Ectodermal cell (in vitro differentiated cells): ENCODE measurements at regions not wholly inside any gene's neighbourhood (a gene's known extent, or its start where the extent isn't known, plus 50 kb on each side); places are given as distances from the start of the nearest gene placed in this dataset.

Experiments used
- H3K27ac ChIP-seq: 2 replicates; pipeline ENCODE4 v1.7.0; 2013; ENCODE audit warnings: mild to moderate bottlenecking, low read depth, low read length; ENCODE audit not compliant: insufficient read depth, poor library complexity, severe bottlenecking
- H3K27me3 ChIP-seq: 2 replicates; pipeline ENCODE4 v1.7.0; 2013; ENCODE audit warnings: mild to moderate bottlenecking, low read length; ENCODE audit not compliant: insufficient read depth, control insufficient read depth, poor library complexity, severe bottlenecking
- H3K36me3 ChIP-seq: one replicate; pipeline ENCODE4 v1.7.0; 2013; ENCODE audit warnings: low read length; ENCODE audit not compliant: control insufficient read depth, insufficient read depth
- H3K4me1 ChIP-seq: one replicate; pipeline ENCODE4 v1.7.0; 2013; ENCODE audit warnings: low read length; ENCODE audit not compliant: control insufficient read depth, insufficient read depth
- H3K4me3 ChIP-seq: 2 replicates; pipeline ENCODE4 v1.7.0; 2013; ENCODE audit warnings: low read depth, low read length, control low read depth; ENCODE audit not compliant: insufficient read depth
- H3K9me3 ChIP-seq: 2 replicates; pipeline ENCODE4 v1.7.0; 2013; ENCODE audit warnings: mild to moderate bottlenecking, low read length, moderate library complexity; ENCODE audit not compliant: control insufficient read depth
- WGBS, 2 experiments: methylation state at CpG; one replicate each; pipeline ENCODE4 v1.1.7; 2013; ENCODE audit warnings: missing lambda C conversion rate in 2 of 2; 5-methylcytosine and 5-hydroxymethylcytosine counted together

- no peaks in the 10 kb centered on the region for H3K27me3 ChIP-seq
- peaks cover 6% of the 10 kb centered on the region for H3K4me1 ChIP-seq
- no peak overlapping the region for H3K27ac ChIP-seq
- no peaks in the 10 kb centered on the region for H3K9me3 ChIP-seq
- WGBS, 2 experiments: 0 to 55% methylated on average over 1 to 3 of the region's 3 CpGs
- H3K4me3 ChIP-seq: no peak overlapping the region
- H3K36me3 ChIP-seq: no peaks in the 10 kb centered on the region
These were observed 121.4 kb downstream of the MED10 start for GRCh38 chr5:6256901-6257300.

GRCh38 chr5:6255956-6256355, 122.4 kb downstream of the MED10 start:
- WGBS, 2 experiments: 43 to 47% methylated on average over 2 of the region's 2 CpGs

GRCh38 chr5:6253846-6254245, 124.5 kb downstream of the MED10 start:
- WGBS, 2 experiments: 63 to 65% methylated on average over 3 of the region's 3 CpGs
- Histone ChIP-seq H3K27me3 (no peaks in the 10 kb centered on the region), H3K27ac (no peak overlapping the region), H3K9me3 (no peaks in the 10 kb centered on the region), H3K4me3 (no peak overlapping the region), H3K4me1 (peaks cover 10% of the 10 kb centered on the region), H3K36me3 (no peaks in the 10 kb centered on the region)

More at GRCh38 chr5:6255956-6256355, 122.4 kb downstream of the MED10 start:
- Histone ChIP-seq H3K27me3 (no peaks in the 10 kb centered on the region), H3K4me3 (no peak overlapping the region), H3K9me3 (no peaks in the 10 kb centered on the region), H3K4me1 (peaks cover 10% of the 10 kb centered on the region), H3K36me3 (no peaks in the 10 kb centered on the region), H3K27ac (no peak overlapping the region)

- Histone ChIP-seq H3K9me3 (no peaks in the 10 kb centered on the region), H3K27ac (no peak overlapping the region), H3K36me3 (no peaks in the 10 kb centered on the region), H3K4me3 (no peak overlapping the region), H3K27me3 (no peaks in the 10 kb centered on the region), H3K4me1 (peaks cover 10% of the 10 kb centered on the region)
- WGBS, 2 experiments: 88 to 91% methylated on average over 5 of the region's 5 CpGs
These were observed 125.1 kb downstream of the MED10 start for GRCh38 chr5:6253281-6253680.

GRCh38 chr5:6252581-6252980, 125.8 kb downstream of the MED10 start:
- Histone ChIP-seq H3K36me3 (no peaks in the 10 kb centered on the region), H3K4me1 (peaks cover 10% of the 10 kb centered on the region), H3K9me3 (no peaks in the 10 kb centered on the region), H3K27me3 (no peaks in the 10 kb centered on the region), H3K27ac (no peak overlapping the region), H3K4me3 (no peak overlapping the region)
- 73 to 82% methylated on average over 6 of the region's 6 CpGs for WGBS, 2 experiments

- H3K27ac ChIP-seq: no peak overlapping the region
- H3K4me1 ChIP-seq: peaks cover 10% of the 10 kb centered on the region
- no peaks in the 10 kb centered on the region for H3K9me3 ChIP-seq
- no peaks in the 10 kb centered on the region for H3K36me3 ChIP-seq
- H3K4me3 ChIP-seq: no peak overlapping the region
- WGBS, 2 experiments: 53 to 57% methylated on average over 7 of the region's 7 CpGs
- no peaks in the 10 kb centered on the region for H3K27me3 ChIP-seq
These were observed 126.7 kb downstream of the MED10 start for GRCh38 chr5:6251565-6252102.

- 86 to 89% methylated on average over 7 of the region's 7 CpGs for WGBS, 2 experiments
- H3K4me1 ChIP-seq: peaks cover 10% of the 10 kb centered on the region
- H3K9me3 ChIP-seq: no peaks in the 10 kb centered on the region
- no peak overlapping the region for H3K27ac ChIP-seq
- H3K4me3 ChIP-seq: no peak overlapping the region
- no peaks in the 10 kb centered on the region for H3K27me3 ChIP-seq
- H3K36me3 ChIP-seq: no peaks in the 10 kb centered on the region
These were observed 128.2 kb downstream of the MED10 start for GRCh38 chr5:6250121-6250520.

- Histone ChIP-seq H3K4me3 (no peak overlapping the region), H3K9me3 (no peaks in the 10 kb centered on the region), H3K27me3 (no peaks in the 10 kb centered on the region), H3K36me3 (no peaks in the 10 kb centered on the region), H3K4me1 (peaks cover 10% of the 10 kb centered on the region), H3K27ac (no peak overlapping the region)
- WGBS, 2 experiments: 91 to 92% methylated on average over 5 of the region's 5 CpGs
These were observed 130.2 kb downstream of the MED10 start for GRCh38 chr5:6248132-6248531.

- peaks cover 4% of the 10 kb centered on the region for H3K4me1 ChIP-seq
- WGBS, 2 experiments: 88% methylated on average over 4 of the region's 4 CpGs
- H3K27ac ChIP-seq: no peak overlapping the region
- no peaks in the 10 kb centered on the region for H3K36me3 ChIP-seq
- no peaks in the 10 kb centered on the region for H3K9me3 ChIP-seq
- H3K27me3 ChIP-seq: no peaks in the 10 kb centered on the region
- no peak overlapping the region for H3K4me3 ChIP-seq
These were observed 131.4 kb downstream of the MED10 start for GRCh38 chr5:6246820-6247437.

GRCh38 chr5:6244339-6244714, 134.0 kb downstream of the MED10 start:
- H3K36me3 ChIP-seq: no peaks in the 10 kb centered on the region
- H3K4me1 ChIP-seq: no peaks in the 10 kb centered on the region
- no peak overlapping the region for H3K4me3 ChIP-seq
- no peak overlapping the region for H3K27ac ChIP-seq
- no peaks in the 10 kb centered on the region for H3K9me3 ChIP-seq
- 88% methylated on average over 2 of the region's 2 CpGs for WGBS, 2 experiments
- no peaks in the 10 kb centered on the region for H3K27me3 ChIP-seq
